GM18951 (cell line): ENCODE measurements at regions not wholly inside any gene's neighbourhood (a gene's known extent, or its start where the extent isn't known, plus 50 kb on each side); places are given as distances from the start of the nearest gene placed in this dataset.

Source experiments
- POLR2A ChIP-seq: IDR thresholded peaks from 4 replicates; pipeline ENCODE4 v1.6.1; 2011; ENCODE audit warnings: mild to moderate bottlenecking; ENCODE audit not compliant: insufficient read length, insufficient read depth; ENCODE audit errors: extremely low read depth
- in situ Hi-C: fragments of 300-500 bp; cut with MboI; formaldehyde crosslinking; loops from one replicate; pipeline ENCODE4 v1.12.0; 2022; ENCODE audit warnings: low sequenced_read_pairs, mixed read lengths, inconsistent platforms; ENCODE audit not compliant: unreplicated experiment

- TF ChIP-seq POLR2A: no peak
- in situ Hi-C loops: no loop called here
Observed at GRCh38 chr4:138757432-138757831, 258.1 kb upstream of the NOCT start.

GRCh38 chr4:138756519-138756918, 259.1 kb upstream of the NOCT start:
- in situ Hi-C loops: no loop called here
- no peak for TF ChIP-seq POLR2A

DNA sequence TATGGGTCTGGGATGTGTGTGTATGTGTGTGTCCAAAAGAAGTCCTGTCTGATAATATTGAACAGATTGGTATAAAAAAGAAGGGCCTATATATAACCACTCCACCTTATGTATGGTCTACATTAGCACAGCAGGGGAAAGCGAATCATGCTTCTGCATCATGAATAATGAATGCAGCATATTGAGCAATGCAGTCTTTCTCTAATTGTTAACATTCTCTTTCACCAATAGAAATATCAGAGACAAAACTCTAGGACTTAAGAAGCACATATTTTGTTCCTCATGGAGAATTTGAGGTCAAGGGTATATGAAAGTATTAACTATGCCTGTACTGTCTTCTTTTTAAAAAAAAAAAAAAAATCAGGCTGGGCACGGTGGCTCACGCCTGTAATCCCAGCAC, 264.3 kb upstream of the NOCT start:
- in situ Hi-C loops: no loop called here
- no peak for TF ChIP-seq POLR2A

GRCh38 chr4:138749303-138749702, 266.3 kb upstream of the NOCT start:
- in situ Hi-C loops: no loop called here
- TF ChIP-seq POLR2A: no peak

- in situ Hi-C loops: no loop called here
- TF ChIP-seq POLR2A: no peak
Observed at GRCh38 chr4:138741766-138742377, 273.7 kb upstream of the NOCT start.

- in situ Hi-C loops: no loop called here
- no peak for TF ChIP-seq POLR2A
Observed at GRCh38 chr4:138740816-138741745, 274.5 kb upstream of the NOCT start.

DNA sequence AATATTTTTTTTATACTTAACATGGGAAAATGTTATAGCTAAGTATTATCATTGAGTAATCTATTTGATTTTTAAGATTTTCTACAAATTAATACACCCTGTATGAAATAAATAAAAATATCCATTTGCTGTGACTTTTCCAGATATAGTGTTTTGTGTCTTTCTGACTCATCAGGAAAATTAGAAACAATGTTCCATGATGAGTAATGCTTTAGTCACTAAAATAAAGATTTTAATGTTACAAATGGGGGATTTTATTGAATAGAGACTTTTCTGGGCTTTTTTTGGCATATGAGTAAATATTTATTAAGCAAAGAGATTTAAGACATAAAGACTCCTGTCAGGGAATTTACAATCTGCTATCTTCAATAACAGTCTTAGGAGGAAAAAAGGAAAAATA, 279.2 kb upstream of the NOCT start:
- no peak for TF ChIP-seq POLR2A
- in situ Hi-C loops: no loop called here

DNA sequence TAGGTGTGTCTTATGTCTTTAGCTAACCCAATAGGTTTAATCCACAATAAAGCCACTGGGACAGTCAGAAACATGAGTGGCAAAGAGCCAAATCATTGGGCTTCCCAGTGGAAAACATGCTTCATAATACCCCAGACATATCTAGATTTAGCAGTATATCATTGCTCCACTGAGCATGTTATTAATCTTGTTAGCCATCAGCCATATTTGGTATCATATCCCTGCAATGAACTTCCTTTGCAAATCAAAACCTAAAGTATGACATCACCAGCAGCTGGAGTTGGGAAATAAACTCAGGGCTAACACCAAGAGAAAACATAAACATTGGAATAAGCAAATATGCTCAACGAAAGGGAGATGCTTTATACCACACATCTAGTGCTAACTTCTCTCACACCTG, 280.8 kb upstream of the NOCT start:
- in situ Hi-C loops: no loop called here
- no peak for TF ChIP-seq POLR2A

DNA sequence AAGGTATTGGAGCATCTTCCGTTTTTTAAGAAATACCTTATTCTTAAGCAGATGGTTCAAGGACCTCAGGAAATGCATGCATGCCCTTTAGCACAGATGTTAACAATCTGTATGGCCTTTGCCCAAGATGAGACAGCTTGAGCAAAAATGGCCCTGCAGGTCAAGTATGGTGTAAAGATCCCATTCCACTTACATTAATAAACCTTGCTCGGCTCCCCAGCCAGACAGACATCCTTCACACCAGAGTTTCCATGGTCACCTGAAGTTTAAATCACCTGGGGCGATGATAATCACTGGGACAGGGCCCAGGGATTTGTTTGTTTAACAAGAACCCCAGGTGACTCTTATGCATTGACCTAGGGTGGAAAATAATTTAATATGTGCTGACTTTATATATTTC, 287.0 kb upstream of the NOCT start:
- in situ Hi-C loops: no loop called here
- TF ChIP-seq POLR2A: no peak

- in situ Hi-C loops: no loop called here
- TF ChIP-seq POLR2A: no peak
Observed at GRCh38 chr4:138727731-138728130, 287.9 kb upstream of the NOCT start.

DNA sequence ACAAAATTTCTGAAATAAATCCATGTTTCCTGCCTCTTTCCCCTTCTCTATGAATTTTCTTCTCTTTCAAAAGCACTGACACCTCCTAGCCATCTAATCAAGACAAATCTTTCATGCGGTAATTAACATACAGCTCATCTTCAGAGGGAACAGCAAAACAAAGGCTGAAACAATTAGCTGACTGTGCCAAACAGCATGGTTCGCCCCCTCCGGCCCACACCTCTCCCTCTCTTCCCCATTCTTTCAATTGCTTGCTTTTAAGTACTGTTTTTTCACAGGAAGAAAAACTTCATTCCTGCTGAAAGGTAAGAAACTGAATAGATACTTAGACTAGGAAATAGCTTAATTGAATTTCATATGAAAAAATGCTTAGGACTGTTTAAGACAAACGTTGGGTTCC, 291.1 kb upstream of the NOCT start:
- in situ Hi-C loops: no loop called here

GRCh38 chr4:138716559-138717335, 298.8 kb upstream of the NOCT start:
- in situ Hi-C loops: no loop called here
- no peak for TF ChIP-seq POLR2A

More for the DNA sequence above, 291.1 kb upstream of the NOCT start:
- no peak for TF ChIP-seq POLR2A

- in situ Hi-C loops: no loop called here
- no peak for TF ChIP-seq POLR2A
Observed at GRCh38 chr4:138710297-138710696, 305.3 kb upstream of the NOCT start.
